ENCODE measurements at regions not wholly inside any gene's neighbourhood (a gene's known extent, or its start where the extent isn't known, plus 50 kb on each side); places are given as distances from the start of the nearest gene placed in this dataset.
A peak's percentile ranks its signal among the peaks of the same experiment; 100 is the strongest.

GRCh38 chr6:170483413-170483812 lies 69.7 kb downstream of the PSMB1 start:
- no peak for DNase-seq

GRCh38 chr6:170480050-170480692 lies 72.9 kb downstream of the PSMB1 start:
- DNase-seq, result no peak

- DNase-seq, result no peak
Observed at GRCh38 chr6:170476360-170476759, 76.7 kb downstream of the PSMB1 start.

- no peak for DNase-seq
Observed at GRCh38 chr6:170475118-170475517, 78.0 kb downstream of the PSMB1 start.

GRCh38 chr6:170473801-170474200 lies 79.3 kb downstream of the PSMB1 start:
- no peak for DNase-seq

GRCh38 chr6:170473301-170473717 lies 79.8 kb downstream of the PSMB1 start:
- DNase-seq, result no peak

GRCh38 chr6:170471491-170471890 lies 81.6 kb downstream of the PSMB1 start:
- DNase-seq, result no peak

GRCh38 chr6:170470734-170471133 lies 82.4 kb downstream of the PSMB1 start:
- DNase-seq, result no peak

- DNase-seq, result peak in 1 of 2 donors; percentile 30
Observed at GRCh38 chr6:170464524-170464979, 88.6 kb downstream of the PSMB1 start.

- DNase-seq, result no peak
Observed at GRCh38 chr6:170464080-170464479, 89.0 kb downstream of the PSMB1 start.

GRCh38 chr6:170463101-170463721 lies 89.9 kb downstream of the PSMB1 start:
- DNase-seq, result no peak

GRCh38 chr6:170462366-170463020 lies 90.6 kb downstream of the PSMB1 start:
- no peak for DNase-seq

GRCh38 chr6:170461556-170462365 lies 91.3 kb downstream of the PSMB1 start:
- DNase-seq, result no peak

- DNase-seq, result no peak
Observed at GRCh38 chr6:170461111-170461510, 92.0 kb downstream of the PSMB1 start.

GRCh38 chr6:170460641-170461040 lies 92.5 kb downstream of the PSMB1 start:
- DNase-seq, result no peak

- peak in 1 of 2 donors; percentile 17 for DNase-seq
Observed at GRCh38 chr6:170459451-170459850, 93.7 kb downstream of the PSMB1 start.

- no peak for DNase-seq
Observed at GRCh38 chr6:170456886-170457698, 96.0 kb downstream of the PSMB1 start.
